Activated CD8-positive, alpha-beta T cell treated with anti-CD3 and anti-CD28 coated beads, Interleukin-2, amount 10 ng/mL, durations not matched to agents 7 days and 5 days (primary cell): ENCODE measurements at regions not wholly inside any gene's neighbourhood (a gene's known extent, or its start where the extent isn't known, plus 50 kb on each side); places are given as distances from the start of the nearest gene placed in this dataset.

Experiments
- ATAC-seq: fragments of 150-1000 bp; cut with Tn5 transposase; one replicate; pipeline ENCODE4 v1.10.0; 2021; ENCODE audit warnings: moderate library complexity
- CTCF ChIA-PET: fragments of 350-600 bp; sonication (Branson Sonifier 250); formaldehyde crosslinking; loops from one replicate; lab custom pipeline; 2021; ENCODE audit warnings: antibody characterized with exemption; lab: Charles Lee
- POLR2A ChIA-PET: fragments of 350-600 bp; sonication (Branson Sonifier 250); formaldehyde crosslinking; loops from one replicate; lab custom pipeline; 2021; ENCODE audit warnings: antibody characterized with exemption; lab: Charles Lee
- DNase-seq: peaks from one replicate; pipeline ENCODE4 v3.0.0-alpha.2; 2020
- H3K27ac Mint-ChIP-seq: one replicate; pipeline ENCODE4 v1.8.0; 2021; ENCODE audit warnings: mild to moderate bottlenecking, mixed read lengths
- H3K27me3 Mint-ChIP-seq: one replicate; pipeline ENCODE4 v1.8.0; 2021; ENCODE audit warnings: low read depth, mixed read lengths
- H3K36me3 Mint-ChIP-seq: one replicate; pipeline ENCODE4 v1.8.0; 2021; ENCODE audit warnings: low read depth, mixed read lengths
- H3K4me1 Mint-ChIP-seq: one replicate; pipeline ENCODE4 v1.8.0; 2021; ENCODE audit warnings: low read depth, mixed read lengths
- H3K4me3 Mint-ChIP-seq: one replicate; pipeline ENCODE4 v1.8.0; 2021; ENCODE audit warnings: mild to moderate bottlenecking, mixed read lengths
- H3K9me3 Mint-ChIP-seq: one replicate; pipeline ENCODE4 v1.8.0; 2022; ENCODE audit warnings: mixed read lengths; ENCODE audit not compliant: insufficient read depth

GRCh38 chr1:62370594-62370993, 51.4 kb upstream of the KANK4 start:
- POLR2A ChIA-PET = no interaction called here
- no peak for DNase-seq
- no peak overlapping the region for H3K27ac Mint-ChIP-seq
- no peaks in the 10 kb centered on the region for H3K9me3 Mint-ChIP-seq
- ATAC-seq = no peak
- CTCF ChIA-PET = no interaction called here
- no peaks in the 10 kb centered on the region for H3K36me3 Mint-ChIP-seq
- no peaks in the 10 kb centered on the region for H3K4me1 Mint-ChIP-seq
- H3K27me3 Mint-ChIP-seq = peaks cover 12% of the 10 kb centered on the region
- no peak overlapping the region for H3K4me3 Mint-ChIP-seq

GRCh38 chr1:62371375-62371774, 52.1 kb upstream of the KANK4 start:
- Mint-ChIP-seq H3K4me3 (no peak overlapping the region), H3K27me3 (peaks cover 12% of the 10 kb centered on the region), H3K36me3 (no peaks in the 10 kb centered on the region), H3K9me3 (no peaks in the 10 kb centered on the region), H3K4me1 (no peaks in the 10 kb centered on the region), H3K27ac (no peak overlapping the region)
- POLR2A ChIA-PET = no interaction called here
- CTCF ChIA-PET = interaction anchor here (0.6 kb wide), 1 partner anchor 115 kb away, joined by 3 read pairs; no protein-coding TSS in a partner anchor
- no peak for DNase-seq
- ATAC-seq = no peak

GRCh38 chr1:62373221-62373620, 54.0 kb upstream of the KANK4 start:
- ChIA-PET POLR2A (no interaction called here), CTCF (no interaction called here)
- no peak overlapping the region for H3K4me3 Mint-ChIP-seq
- H3K27ac Mint-ChIP-seq = no peak overlapping the region
- peaks cover 9% of the 10 kb centered on the region for H3K27me3 Mint-ChIP-seq
- H3K9me3 Mint-ChIP-seq = no peaks in the 10 kb centered on the region
- H3K36me3 Mint-ChIP-seq = no peaks in the 10 kb centered on the region
- ATAC-seq (no peak), DNase-seq (no peak)
- H3K4me1 Mint-ChIP-seq = no peaks in the 10 kb centered on the region

GRCh38 chr1:62377043-62377562, 57.9 kb upstream of the KANK4 start:
- Mint-ChIP-seq H3K27me3 (no peaks in the 10 kb centered on the region), H3K27ac (no peak overlapping the region), H3K4me3 (no peak overlapping the region), H3K36me3 (no peaks in the 10 kb centered on the region), H3K9me3 (no peaks in the 10 kb centered on the region), H3K4me1 (no peaks in the 10 kb centered on the region)
- DNase-seq = no peak
- no peak for ATAC-seq
- CTCF ChIA-PET = no interaction called here
- POLR2A ChIA-PET = interaction anchor here (0.6 kb wide), 2 partner anchors 129 to 192 kb away, joined by 4 read pairs; no protein-coding TSS in a partner anchor

GRCh38 chr1:62380181-62380580, 56.7 kb upstream of the USP1 start:
- Mint-ChIP-seq H3K27me3 (no peaks in the 10 kb centered on the region), H3K4me1 (no peaks in the 10 kb centered on the region), H3K36me3 (no peaks in the 10 kb centered on the region), H3K4me3 (no peak overlapping the region), H3K9me3 (no peaks in the 10 kb centered on the region), H3K27ac (no peak overlapping the region)
- CTCF ChIA-PET = no interaction called here
- DNase-seq = no peak
- POLR2A ChIA-PET = no interaction called here
- no peak for ATAC-seq

DNA sequence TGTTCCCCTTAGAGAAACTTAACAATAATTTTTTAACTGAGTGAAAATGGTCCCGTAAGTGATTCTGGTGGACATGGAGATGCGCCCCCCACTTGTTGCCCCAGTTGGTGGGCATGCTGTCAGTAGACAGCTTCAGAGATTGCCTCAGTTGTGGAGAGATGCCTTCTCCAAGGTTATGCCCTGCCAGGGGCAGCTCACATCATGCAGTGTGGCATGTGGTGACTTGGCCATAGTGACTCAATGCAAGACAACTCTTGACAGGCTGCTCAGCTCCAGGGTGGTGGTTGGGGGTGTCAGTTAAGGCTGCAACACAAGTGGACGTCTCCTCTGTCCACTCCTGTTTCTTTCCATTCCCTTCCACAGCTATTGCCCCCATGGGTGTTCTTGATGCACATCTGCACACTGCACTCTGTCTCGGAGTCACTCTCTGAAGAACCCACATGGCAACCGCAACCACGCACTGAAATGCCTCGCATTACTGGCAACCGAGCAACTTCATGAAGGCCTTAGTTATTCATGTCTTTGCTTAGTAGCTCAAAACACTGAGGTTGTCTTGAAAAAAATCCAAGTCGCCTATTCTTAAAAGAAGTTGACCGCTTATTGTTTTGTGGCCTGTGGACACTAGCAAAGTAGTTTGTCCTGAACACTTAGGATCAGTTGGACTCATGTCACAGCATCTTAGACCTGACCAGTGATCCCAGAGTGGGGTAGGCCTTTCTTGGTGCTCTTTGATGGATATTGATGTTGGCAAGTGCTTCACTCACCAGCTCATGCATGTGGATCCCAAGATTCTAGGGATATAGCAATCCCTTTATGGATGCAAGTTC, 54.8 kb upstream of the USP1 start:
- Mint-ChIP-seq H3K36me3 (no peaks in the 10 kb centered on the region), H3K4me1 (no peaks in the 10 kb centered on the region), H3K4me3 (no peak overlapping the region), H3K27me3 (no peaks in the 10 kb centered on the region), H3K9me3 (no peaks in the 10 kb centered on the region), H3K27ac (no peak overlapping the region)
- CTCF ChIA-PET = interaction anchor here (0.9 kb wide), 1 partner anchor 10 kb away, joined by 3 read pairs; no protein-coding TSS in a partner anchor
- POLR2A ChIA-PET = interaction anchor here (0.6 kb wide), 1 partner anchor 1193 kb away, joined by 3 read pairs; no protein-coding TSS in a partner anchor
- DNase-seq (no peak), ATAC-seq (no peak)

DNA sequence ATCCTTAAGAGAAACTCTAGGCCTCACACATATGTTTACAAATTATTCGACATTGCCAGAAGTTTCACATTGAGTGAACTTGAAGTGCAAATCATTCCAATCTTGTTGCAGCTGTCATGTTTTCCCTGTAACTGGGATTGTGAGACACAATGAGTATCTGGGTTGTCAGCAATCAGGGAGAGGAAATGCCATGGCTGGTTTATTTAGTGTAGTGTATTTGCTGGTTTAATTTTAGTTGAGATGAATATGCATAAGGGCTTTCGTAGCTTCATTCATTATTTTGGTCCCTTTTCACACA, 54.2 kb upstream of the USP1 start:
- no peak for ATAC-seq
- CTCF ChIA-PET = interaction anchor here (0.9 kb wide), 1 partner anchor 9 kb away, joined by 3 read pairs; no protein-coding TSS in a partner anchor
- no peaks in the 10 kb centered on the region for H3K9me3 Mint-ChIP-seq

DNA sequence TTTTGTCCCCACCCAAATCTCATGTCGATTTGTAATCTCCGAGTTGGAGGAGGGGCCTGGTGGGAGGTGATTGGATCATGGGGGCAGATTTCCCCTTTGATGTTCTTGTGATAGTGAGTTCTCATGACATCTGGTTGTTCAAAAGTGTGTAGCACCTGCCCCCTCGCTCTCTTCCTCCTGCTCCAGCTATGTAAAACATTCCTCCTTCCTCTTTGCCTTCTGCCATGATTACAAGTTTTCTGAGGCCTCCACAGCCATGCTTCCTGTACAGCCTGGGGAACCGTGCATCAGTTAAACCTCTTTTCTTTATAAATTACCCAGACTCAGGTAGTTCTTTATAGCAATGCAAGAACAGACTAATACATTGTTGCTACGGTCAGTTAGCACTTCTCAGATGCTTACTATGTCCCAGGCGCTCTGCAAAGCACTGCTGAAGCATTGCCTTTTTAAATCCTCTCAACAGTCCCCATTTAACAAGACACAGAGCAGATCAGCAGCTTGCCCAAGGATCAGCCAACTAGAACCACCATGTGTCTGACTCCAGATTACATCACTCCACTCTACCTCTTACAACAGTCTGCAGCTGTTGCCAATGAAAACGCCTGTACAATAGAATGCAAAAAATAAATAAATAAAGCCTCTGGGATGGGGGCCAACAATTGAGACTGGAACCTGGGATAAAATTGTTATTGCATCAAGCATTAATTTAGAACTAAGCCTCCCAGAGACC, 52.4 kb upstream of the USP1 start:
- CTCF ChIA-PET = interaction anchor here (1.3 kb wide), 1 partner anchor 209 kb away, joined by 3 read pairs; no protein-coding TSS in a partner anchor
- DNase-seq (no peak), ATAC-seq (no peak)

More for the DNA sequence above, 54.2 kb upstream of the USP1 start:
- Mint-ChIP-seq H3K27me3 (no peaks in the 10 kb centered on the region), H3K36me3 (no peaks in the 10 kb centered on the region), H3K4me3 (no peak overlapping the region), H3K4me1 (no peaks in the 10 kb centered on the region), H3K27ac (no peak overlapping the region)
- DNase-seq = no peak
- POLR2A ChIA-PET = no interaction called here

DNA sequence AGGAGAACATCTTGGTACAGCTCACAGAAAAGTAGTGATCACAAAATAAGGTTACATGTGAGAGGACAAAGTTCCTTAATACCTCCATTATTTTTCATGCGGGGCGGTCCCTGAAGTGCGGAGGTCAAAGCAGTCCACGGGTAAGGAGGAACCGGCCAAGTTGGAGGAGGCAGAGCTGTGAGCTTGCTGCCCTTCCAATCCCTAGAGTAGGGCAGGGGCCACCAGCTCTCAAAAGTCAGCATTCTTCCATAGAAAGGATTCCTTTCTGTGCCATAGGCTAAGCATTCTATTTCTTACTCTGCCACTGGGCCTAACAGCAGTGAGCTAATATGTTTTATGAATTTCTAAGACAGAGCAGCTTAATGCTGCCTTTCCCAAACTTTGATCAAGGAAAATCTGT, 50.9 kb upstream of the USP1 start:
- Mint-ChIP-seq H3K4me3 (no peak overlapping the region), H3K9me3 (no peaks in the 10 kb centered on the region), H3K27me3 (peaks cover 2% of the 10 kb centered on the region), H3K4me1 (no peaks in the 10 kb centered on the region), H3K36me3 (no peaks in the 10 kb centered on the region), H3K27ac (no peak overlapping the region)
- no peak for DNase-seq
- no peak for ATAC-seq
- ChIA-PET POLR2A (no interaction called here), CTCF (interaction anchor here (1.0 kb wide), 1 partner anchor 210 kb away, joined by 3 read pairs; no protein-coding TSS in a partner anchor)

More for the DNA sequence above, 52.4 kb upstream of the USP1 start:
- Mint-ChIP-seq H3K36me3 (no peaks in the 10 kb centered on the region), H3K9me3 (no peaks in the 10 kb centered on the region), H3K27me3 (no peaks in the 10 kb centered on the region), H3K27ac (no peak overlapping the region), H3K4me3 (no peak overlapping the region), H3K4me1 (no peaks in the 10 kb centered on the region)
- POLR2A ChIA-PET = no interaction called here

GRCh38 chr1:62386351-62387121, 50.3 kb upstream of the USP1 start:
- ATAC-seq (no peak), DNase-seq (no peak)
- H3K4me1 Mint-ChIP-seq = no peaks in the 10 kb centered on the region
- H3K9me3 Mint-ChIP-seq = no peaks in the 10 kb centered on the region
- peaks cover 2% of the 10 kb centered on the region for H3K27me3 Mint-ChIP-seq
- ChIA-PET POLR2A (interaction anchor here (0.7 kb wide), 1 partner anchor 1397 kb away, joined by 3 read pairs; no protein-coding TSS in a partner anchor), CTCF (interaction anchor here (1.0 kb wide), 1 partner anchor 211 kb away, joined by 3 read pairs; no protein-coding TSS in a partner anchor)
- no peak overlapping the region for H3K27ac Mint-ChIP-seq
- no peaks in the 10 kb centered on the region for H3K36me3 Mint-ChIP-seq
- no peak overlapping the region for H3K4me3 Mint-ChIP-seq
